H9 (cell line): ENCODE measurements at regions not wholly inside any gene's neighbourhood (a gene's known extent, or its start where the extent isn't known, plus 50 kb on each side); places are given as distances from the start of the nearest gene placed in this dataset.

Experiments
- DNase-seq: peaks from one replicate; pipeline ENCODE4 v3.0.0-alpha.2; 2017
- H2AFZ ChIP-seq: one replicate; pipeline ENCODE4 v1.6.1; 2013; ENCODE audit warnings: mild to moderate bottlenecking, low read length, control low read depth, moderate library complexity
- H2AK5ac ChIP-seq: 2 replicates; pipeline ENCODE4 v1.6.1; 2013; ENCODE audit warnings: low read length, control low read depth, mixed read lengths; ENCODE audit not compliant: insufficient read length
- H2BK120ac ChIP-seq: one replicate; pipeline ENCODE4 v1.6.1; 2013; ENCODE audit warnings: low read depth, mild to moderate bottlenecking, low read length, control low read depth, inconsistent platforms; ENCODE audit not compliant: poor library complexity, severe bottlenecking
- H2BK12ac ChIP-seq: 2 replicates; pipeline ENCODE4 v1.6.1; 2013; ENCODE audit warnings: low read length, control low read depth, mixed read lengths, low read depth; ENCODE audit not compliant: insufficient read length
- H2BK15ac ChIP-seq: 2 replicates; pipeline ENCODE4 v1.6.1; 2013; ENCODE audit warnings: low read depth, low read length, control low read depth
- H2BK20ac ChIP-seq: one replicate; pipeline ENCODE4 v1.6.1; 2013; ENCODE audit warnings: low read depth, mild to moderate bottlenecking, low read length, control low read depth, inconsistent platforms; ENCODE audit not compliant: poor library complexity, severe bottlenecking
- H2BK5ac ChIP-seq: 2 replicates; pipeline ENCODE4 v1.6.1; 2013; ENCODE audit warnings: low read length, control low read depth, mixed read lengths; ENCODE audit not compliant: insufficient read length
- H3K14ac ChIP-seq: 2 replicates; pipeline ENCODE4 v1.6.1; 2013; ENCODE audit warnings: low read length, control low read depth; ENCODE audit not compliant: insufficient read depth
- H3K18ac ChIP-seq: 2 replicates; pipeline ENCODE4 v1.6.1; 2013; ENCODE audit warnings: low read depth, mild to moderate bottlenecking, mixed read lengths, low read length, control low read depth; ENCODE audit not compliant: insufficient read length
- H3K23ac ChIP-seq: 2 replicates; pipeline ENCODE4 v1.6.1; 2013; ENCODE audit warnings: low read length, control low read depth, mixed read lengths, low read depth; ENCODE audit not compliant: insufficient read length
- H3K23me2 ChIP-seq: 2 replicates; pipeline ENCODE4 v1.6.1; 2013; ENCODE audit warnings: low read depth, mild to moderate bottlenecking, mixed read lengths, low read length, control low read depth; ENCODE audit not compliant: insufficient read length, poor library complexity, severe bottlenecking
- H3K27ac ChIP-seq: 2 replicates; pipeline ENCODE4 v1.5.1; 2013; ENCODE audit warnings: low read length, control low read depth, mixed read lengths, low read depth; ENCODE audit not compliant: insufficient read length
- H3K27me3 ChIP-seq: 2 replicates; pipeline ENCODE4 v1.6.1; 2013; ENCODE audit warnings: low read length, control low read depth, inconsistent platforms; ENCODE audit not compliant: insufficient read depth
- H3K4ac ChIP-seq: 2 replicates; pipeline ENCODE4 v1.6.1; 2013; ENCODE audit warnings: low read depth, mild to moderate bottlenecking, control low read depth, inconsistent platforms, low read length, moderate library complexity
- H3K4me1 ChIP-seq: 2 replicates; pipeline ENCODE4 v1.6.1; 2013; ENCODE audit warnings: low read length, control low read depth, inconsistent platforms; ENCODE audit not compliant: insufficient read depth
- H3K4me2 ChIP-seq: 2 replicates; pipeline ENCODE4 v1.6.1; 2013; ENCODE audit warnings: low read length, control low read depth, mixed read lengths; ENCODE audit not compliant: insufficient read length, insufficient read depth
- H3K56ac ChIP-seq: 2 replicates; pipeline ENCODE4 v1.6.1; 2013; ENCODE audit warnings: low read depth, mild to moderate bottlenecking, mixed read lengths, low read length, control low read depth; ENCODE audit not compliant: insufficient read length
- H3K79me1 ChIP-seq: 2 replicates; pipeline ENCODE4 v1.6.1; 2013; ENCODE audit warnings: low read depth, mild to moderate bottlenecking, moderate library complexity, low read length, control low read depth, inconsistent platforms; ENCODE audit not compliant: insufficient read depth, poor library complexity, severe bottlenecking
- H3K79me2 ChIP-seq: 2 replicates; pipeline ENCODE4 v1.6.1; 2013; ENCODE audit warnings: low read length, control low read depth, inconsistent platforms; ENCODE audit not compliant: insufficient read depth
- H3K9ac ChIP-seq: 2 replicates; pipeline ENCODE4 v1.6.1; 2013; ENCODE audit warnings: low read length, control low read depth, mixed read lengths; ENCODE audit not compliant: insufficient read length; ENCODE audit errors: extremely low read depth
- H3K9me3 ChIP-seq: one replicate; pipeline ENCODE4 v1.6.1; 2013; ENCODE audit warnings: low read depth, low read length, inconsistent platforms; ENCODE audit not compliant: control insufficient read depth
- H3T11ph ChIP-seq: one replicate; pipeline ENCODE4 v1.6.1; 2013; ENCODE audit warnings: mild to moderate bottlenecking, low read length, control low read depth, inconsistent platforms
- H4K20me1 ChIP-seq: one replicate; pipeline ENCODE4 v1.6.1; 2013; ENCODE audit not compliant: control insufficient read depth, insufficient read length, insufficient read depth
- H4K5ac ChIP-seq: 2 replicates; pipeline ENCODE4 v1.6.1; 2013; ENCODE audit warnings: low read depth, mild to moderate bottlenecking, mixed read lengths, low read length, control low read depth; ENCODE audit not compliant: insufficient read length
- H4K8ac ChIP-seq: replicated peaks from 2 replicates; pipeline ENCODE4 v1.6.1; 2013; ENCODE audit warnings: low read length, control low read depth, mixed read lengths, low read depth; ENCODE audit not compliant: insufficient read length
- H4K91ac ChIP-seq: 2 replicates; pipeline ENCODE4 v1.6.1; 2013; ENCODE audit warnings: low read depth, mild to moderate bottlenecking, moderate library complexity, mixed read lengths, low read length, control low read depth; ENCODE audit not compliant: insufficient read length
- H3K27ac Mint-ChIP-seq, 3 experiments: 2 replicates in 2 of 3; 3 replicates in 1 of 3; pipeline ENCODE4 v1.8.0; 2020 to 2021; ENCODE audit warnings: mixed read lengths in 3 of 3, mild to moderate bottlenecking in 1 of 3, moderate library complexity in 1 of 3
- H3K27me3 Mint-ChIP-seq: 2 replicates; pipeline ENCODE4 v1.8.0; 2021; ENCODE audit warnings: low read depth, mild to moderate bottlenecking, moderate library complexity, mixed read lengths
- H3K36me3 Mint-ChIP-seq, 3 experiments: 2 replicates in 2 of 3; 3 replicates in 1 of 3; pipeline ENCODE4 v1.8.0; 2020 to 2021; ENCODE audit warnings: low read depth in 3 of 3, mixed read lengths in 3 of 3; ENCODE audit not compliant: insufficient read depth in 1 of 3
- H3K4me1 Mint-ChIP-seq, 2 experiments: 2 replicates each; pipeline ENCODE4 v1.8.0; 2020; ENCODE audit warnings: mixed read lengths in 2 of 2
- H3K4me3 Mint-ChIP-seq, 2 experiments: 2 replicates in 1 of 2; 3 replicates in 1 of 2; pipeline ENCODE4 v1.8.0; 2020 to 2021; ENCODE audit warnings: mild to moderate bottlenecking in 2 of 2, mixed read lengths in 2 of 2, moderate library complexity in 1 of 2
- H3K9me3 Mint-ChIP-seq, 2 experiments: 2 replicates in 1 of 2; 3 replicates in 1 of 2; pipeline ENCODE4 v1.8.0; 2020; ENCODE audit warnings: mild to moderate bottlenecking in 2 of 2, mixed read lengths in 2 of 2, moderate library complexity in 1 of 2
- WGBS: extraction: QIAGEN DNeasy Blood & Tissue Kit; methylation state at CpG from one replicate; pipeline ENCODE4 v1.1.7; 2013; ENCODE audit warnings: missing lambda C conversion rate, low lambda C conversion rate, mixed read lengths; ENCODE audit not compliant: insufficient read length; ENCODE audit errors: extremely low coverage; 5-methylcytosine and 5-hydroxymethylcytosine counted together
- TF ChIP-seq, protein P1 (sequence below): fragments of 200-600 bp; sonication (generic); conservative IDR thresholded peaks from 3 replicates; pipeline ENCODE4 v1.8.0; 2021; ENCODE audit warnings: antibody characterized with exemption, mild to moderate bottlenecking

DNA sequence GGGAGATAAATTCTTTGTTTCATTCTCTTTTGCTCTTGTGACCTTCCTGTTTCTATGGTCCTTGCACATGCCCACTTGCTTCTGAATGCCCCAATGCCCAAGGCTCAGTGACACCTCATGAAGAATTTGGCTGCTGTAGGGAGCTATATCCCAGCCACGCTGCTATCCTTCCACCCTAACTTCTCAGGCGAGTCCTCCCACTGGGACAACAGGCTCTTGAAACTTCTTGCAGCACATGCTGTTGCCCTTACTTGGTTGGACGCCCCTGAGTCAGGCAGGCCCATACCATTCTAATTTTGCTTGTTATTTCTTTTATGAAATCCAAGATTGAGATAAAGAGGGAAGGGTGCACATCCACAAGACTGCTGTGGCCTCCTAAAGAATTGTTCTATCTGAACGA lies 57.6 kb upstream of the BLID start:
- Histone ChIP-seq H2AFZ (no peak overlapping the region), H3K56ac (no peak overlapping the region), H3K27ac (no peak overlapping the region), H3K4ac (no peak overlapping the region), H3K9me3 (no peaks in the 10 kb centered on the region), H3K23me2 (no peaks in the 10 kb centered on the region), H2AK5ac (no peak overlapping the region), H4K91ac (no peak overlapping the region), H3K23ac (no peak overlapping the region), H3K9ac (no peak overlapping the region), H2BK12ac (no peak overlapping the region), H2BK15ac (no peak overlapping the region), H3K4me2 (no peak overlapping the region), H4K8ac (no peak overlapping the region), H4K20me1 (no peaks in the 10 kb centered on the region), H3T11ph (no peak overlapping the region), H4K5ac (no peak overlapping the region), H2BK20ac (no peak overlapping the region), H2BK5ac (no peak overlapping the region), H3K18ac (no peak overlapping the region), H3K4me1 (no peaks in the 10 kb centered on the region; the same call in 1 of the 2 replicates), H3K79me1 (no peaks in the 10 kb centered on the region), H3K79me2 (no peaks in the 10 kb centered on the region), H2BK120ac (no peak overlapping the region), H3K14ac (no peak overlapping the region), H3K27me3 (no peaks in the 10 kb centered on the region)
- Mint-ChIP-seq H3K27ac (no peak overlapping the region), H3K36me3 (no peaks in the 10 kb centered on the region), H3K9me3 (no peaks in the 10 kb centered on the region; a peak in 1 of 5 replicates), H3K4me3 (no peak overlapping the region), H3K4me1 (no peaks in the 10 kb centered on the region), H3K27me3 (no peaks in the 10 kb centered on the region; the same call in none of the 2 replicates)
- TF ChIP-seq, protein P1, sequence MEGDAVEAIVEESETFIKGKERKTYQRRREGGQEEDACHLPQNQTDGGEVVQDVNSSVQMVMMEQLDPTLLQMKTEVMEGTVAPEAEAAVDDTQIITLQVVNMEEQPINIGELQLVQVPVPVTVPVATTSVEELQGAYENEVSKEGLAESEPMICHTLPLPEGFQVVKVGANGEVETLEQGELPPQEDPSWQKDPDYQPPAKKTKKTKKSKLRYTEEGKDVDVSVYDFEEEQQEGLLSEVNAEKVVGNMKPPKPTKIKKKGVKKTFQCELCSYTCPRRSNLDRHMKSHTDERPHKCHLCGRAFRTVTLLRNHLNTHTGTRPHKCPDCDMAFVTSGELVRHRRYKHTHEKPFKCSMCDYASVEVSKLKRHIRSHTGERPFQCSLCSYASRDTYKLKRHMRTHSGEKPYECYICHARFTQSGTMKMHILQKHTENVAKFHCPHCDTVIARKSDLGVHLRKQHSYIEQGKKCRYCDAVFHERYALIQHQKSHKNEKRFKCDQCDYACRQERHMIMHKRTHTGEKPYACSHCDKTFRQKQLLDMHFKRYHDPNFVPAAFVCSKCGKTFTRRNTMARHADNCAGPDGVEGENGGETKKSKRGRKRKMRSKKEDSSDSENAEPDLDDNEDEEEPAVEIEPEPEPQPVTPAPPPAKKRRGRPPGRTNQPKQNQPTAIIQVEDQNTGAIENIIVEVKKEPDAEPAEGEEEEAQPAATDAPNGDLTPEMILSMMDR = no peak
- no CpG with 5 or more reads among the region's 4 CpGs for WGBS
- no peak for DNase-seq
